H1 (cell line): ENCODE measurements at regions not wholly inside any gene's neighbourhood (a gene's known extent, or its start where the extent isn't known, plus 50 kb on each side); places are given as distances from the start of the nearest gene placed in this dataset.

Experiments
- CTCF ChIA-PET: fragments of 300-600 bp; sonication (Branson Sonifier 250); formaldehyde crosslinking; loops from one replicate; lab custom pipeline; 2021; ENCODE audit not compliant: partially characterized antibody; lab: Charles Lee
- POLR2A ChIA-PET: fragments of 300-600 bp; sonication (Branson Sonifier 250); formaldehyde crosslinking; loops from one replicate; lab custom pipeline; 2021; ENCODE audit warnings: inconsistent platforms; ENCODE audit not compliant: partially characterized antibody; lab: Charles Lee
- DNase-seq, 2 experiments: peaks; one replicate each; pipeline versions ENCODE4 v3.0.0 to v3.0.0-alpha.2; 2010 to 2022; ENCODE audit warnings: low spot score in 2 of 2, low read depth in 1 of 2, mixed read lengths in 1 of 2
- FAIRE-seq: peaks from 2 replicates; lab custom pipeline; 2011; peaks lifted over from hg19 to GRCh38; lab: Jason Lieb, UNC
- H2AFZ ChIP-seq: 2 replicates; pipeline ENCODE4 v1.8.1; 2012; ENCODE audit warnings: low read length, inconsistent platforms
- H2AK5ac ChIP-seq: 2 replicates; pipeline ENCODE4 v1.6.1; 2013; ENCODE audit warnings: low read depth, low read length
- H2BK120ac ChIP-seq: replicated peaks from 2 replicates; pipeline ENCODE3; 2013; ENCODE audit warnings: low read depth, low read length, inconsistent platforms
- H2BK12ac ChIP-seq: 2 replicates; pipeline ENCODE4 v1.6.1; 2013; ENCODE audit warnings: low read depth, low read length
- H2BK15ac ChIP-seq: 2 replicates; pipeline ENCODE4 v1.6.1; 2013; ENCODE audit warnings: low read length
- H2BK20ac ChIP-seq: 2 replicates; pipeline ENCODE4 v1.6.1; 2013; ENCODE audit warnings: low read length
- H2BK5ac ChIP-seq: 2 replicates; pipeline ENCODE4 v1.6.1; 2013; ENCODE audit warnings: low read depth, low read length
- H3K14ac ChIP-seq: 2 replicates; pipeline ENCODE4 v1.6.1; 2013; ENCODE audit warnings: inconsistent platforms; ENCODE audit not compliant: insufficient read length
- H3K18ac ChIP-seq: 2 replicates; pipeline ENCODE4 v1.6.1; 2013; ENCODE audit warnings: low read length; ENCODE audit errors: extremely low read depth
- H3K23ac ChIP-seq: 2 replicates; pipeline ENCODE4 v1.6.1; 2013; ENCODE audit warnings: inconsistent platforms; ENCODE audit not compliant: insufficient read length
- H3K23me2 ChIP-seq: 2 replicates; pipeline ENCODE4 v1.6.1; 2013; ENCODE audit warnings: low read depth, low read length
- H3K27ac ChIP-seq: 2 replicates; pipeline ENCODE4 v1.6.1; 2011; ENCODE audit warnings: low read depth, low read length, inconsistent platforms
- H3K27me3 ChIP-seq, 4 experiments: replicated peaks in 1 of 4; 1 replicate in 1 of 4; 2 replicates in 3 of 4; pipeline versions ENCODE4 v1.6.1 to v1.8.1; 2011 to 2013; ENCODE audit warnings: low read length in 3 of 4, mild to moderate bottlenecking in 3 of 4, inconsistent platforms in 2 of 4, mixed read lengths in 2 of 4, moderate library complexity in 1 of 4; ENCODE audit not compliant: control insufficient read depth in 3 of 4, insufficient read depth in 3 of 4; ENCODE audit errors: extremely low read depth in 1 of 4
- H3K36me3 ChIP-seq, 4 experiments: 2 replicates each; pipeline versions ENCODE4 v1.6.1 to v1.8.1; 2011 to 2013; ENCODE audit warnings: mild to moderate bottlenecking in 4 of 4, low read length in 3 of 4, moderate library complexity in 2 of 4, control low read depth in 1 of 4, inconsistent platforms in 1 of 4; ENCODE audit not compliant: insufficient read depth in 4 of 4, control insufficient read depth in 2 of 4
- H3K4ac ChIP-seq: replicated peaks from 2 replicates; pipeline ENCODE3; 2013; ENCODE audit warnings: low read length, low read depth, mixed read lengths, inconsistent platforms; ENCODE audit not compliant: insufficient read length
- H3K4me1 ChIP-seq, 4 experiments: replicated peaks in 1 of 4; 1 replicate in 1 of 4; 2 replicates in 3 of 4; pipeline versions ENCODE4 v1.6.1 to v1.8.1; 2011 to 2013; ENCODE audit warnings: low read length in 3 of 4, inconsistent platforms in 2 of 4, mixed read lengths in 1 of 4; ENCODE audit not compliant: insufficient read depth in 4 of 4, control insufficient read depth in 3 of 4
- H3K4me2 ChIP-seq, 2 experiments: 2 replicates each; pipeline versions ENCODE4 v1.6.1 to v1.8.1; 2011 to 2013; ENCODE audit warnings: low read depth in 2 of 2, low read length in 2 of 2, control low read depth in 1 of 2, inconsistent platforms in 1 of 2, mild to moderate bottlenecking in 1 of 2; ENCODE audit not compliant: insufficient read depth in 1 of 2
- H3K4me3 ChIP-seq, 4 experiments: fragments of 200-600, 300-600 bp in 1 of 4; sonication (generic), shearing (Covaris generic), sonication (Bioruptor Twin) in 1 of 4; 2 replicates each; pipeline versions ENCODE4 v1.5.1 to v1.8.1; 2011 to 2016; ENCODE audit warnings: low read length in 4 of 4, low read depth in 3 of 4, control low read depth in 2 of 4, inconsistent platforms in 2 of 4, mild to moderate bottlenecking in 2 of 4, mixed read lengths in 1 of 4, moderate library complexity in 1 of 4; ENCODE audit not compliant: insufficient read depth in 2 of 4; ENCODE audit errors: extremely low read depth in 1 of 4
- H3K56ac ChIP-seq: replicated peaks from 2 replicates; pipeline ENCODE3; 2013; ENCODE audit warnings: low read depth, mild to moderate bottlenecking, mixed read lengths, low read length, inconsistent platforms; ENCODE audit not compliant: insufficient read length
- H3K79me1 ChIP-seq: 2 replicates; pipeline ENCODE4 v1.6.1; 2013; ENCODE audit warnings: low read depth, low read length, control low read depth
- H3K79me2 ChIP-seq, 2 experiments: 2 replicates each; pipeline versions ENCODE4 v1.6.1 to v1.8.1; 2012 to 2013; ENCODE audit warnings: low read length in 2 of 2, mild to moderate bottlenecking in 2 of 2, inconsistent platforms in 1 of 2; ENCODE audit not compliant: insufficient read depth in 2 of 2, control insufficient read depth in 1 of 2
- H3K9ac ChIP-seq, 4 experiments: replicated peaks in 1 of 4; 1 replicate in 1 of 4; 2 replicates in 3 of 4; pipeline versions ENCODE4 v1.6.1 to v1.8.1; 2011 to 2013; ENCODE audit warnings: low read depth in 3 of 4, low read length in 3 of 4, control low read depth in 2 of 4, mild to moderate bottlenecking in 2 of 4, moderate library complexity in 2 of 4, inconsistent platforms in 1 of 4; ENCODE audit errors: extremely low read depth in 1 of 4
- H3K9me3 ChIP-seq, 2 experiments: 2 replicates each; pipeline versions ENCODE4 v1.6.1 to v1.8.1; 2012 to 2013; ENCODE audit warnings: mild to moderate bottlenecking in 2 of 2, moderate library complexity in 2 of 2, control low read depth in 1 of 2, inconsistent platforms in 1 of 2, low read depth in 1 of 2, low read length in 1 of 2, mixed read lengths in 1 of 2; ENCODE audit not compliant: insufficient read depth in 2 of 2
- H4K20me1 ChIP-seq, 2 experiments: replicated peaks in 1 of 2; 2 replicates each; pipeline versions ENCODE3 to v1.8.1; 2011 to 2013; ENCODE audit warnings: inconsistent platforms in 2 of 2, low read length in 2 of 2, mild to moderate bottlenecking in 1 of 2; ENCODE audit not compliant: insufficient read depth in 2 of 2, control insufficient read depth in 1 of 2
- H4K5ac ChIP-seq: 2 replicates; pipeline ENCODE4 v1.6.1; 2013; ENCODE audit warnings: low read length, low read depth, mixed read lengths, inconsistent platforms; ENCODE audit not compliant: insufficient read length
- H4K8ac ChIP-seq: 2 replicates; pipeline ENCODE4 v1.8.0; 2013; ENCODE audit warnings: mild to moderate bottlenecking, moderate library complexity, low read length, inconsistent platforms; ENCODE audit not compliant: insufficient read depth; ENCODE audit errors: extremely low read depth
- H4K91ac ChIP-seq: replicated peaks from 2 replicates; pipeline ENCODE3; 2013; ENCODE audit warnings: low read length, mixed read lengths, inconsistent platforms; ENCODE audit not compliant: insufficient read length
- BACH1 ChIP-seq: IDR thresholded peaks from 2 replicates; pipeline ENCODE4 v1.6.1; 2012; ENCODE audit warnings: low read length, improper control_type of control experiment
- CBX8 ChIP-seq: fragments of 300-800, 300-1000 bp; sonication (generic); IDR thresholded peaks from 2 replicates; pipeline ENCODE4 v1.7.1; 2016; ENCODE audit warnings: low read depth, low read length, borderline replicate concordance
- CEBPB ChIP-seq: IDR thresholded peaks from 2 replicates; pipeline ENCODE4 v1.6.1; 2012; ENCODE audit warnings: low read depth, low read length
- CTCF ChIP-seq, 3 experiments: IDR thresholded peaks; 1 replicate in 2 of 3; 2 replicates in 1 of 3; pipeline versions ENCODE4 v1.5.1 to v1.6.1; 2011; ENCODE audit warnings: low read length in 3 of 3, mild to moderate bottlenecking in 3 of 3, inconsistent platforms in 2 of 3, low read depth in 1 of 3, moderate library complexity in 1 of 3; ENCODE audit not compliant: insufficient read depth in 1 of 3; ENCODE audit errors: control extremely low read depth in 1 of 3
- JUND ChIP-seq: IDR thresholded peaks from 2 replicates; pipeline ENCODE4 v1.6.1; 2011; ENCODE audit warnings: mild to moderate bottlenecking, improper control_type of control experiment, low read length
- NRF1 ChIP-seq: IDR thresholded peaks from 2 replicates; pipeline ENCODE4 v1.6.1; 2011; ENCODE audit warnings: mild to moderate bottlenecking, low read depth, low read length, improper control_type of control experiment
- POLR2A ChIP-seq, 2 experiments: IDR thresholded peaks; 1 replicate in 1 of 2; 2 replicates in 1 of 2; pipeline ENCODE4 v1.6.1; 2011; ENCODE audit warnings: low read depth in 2 of 2, low read length in 2 of 2, mild to moderate bottlenecking in 2 of 2; ENCODE audit errors: control extremely low read depth in 1 of 2
- SIRT6 ChIP-seq: IDR thresholded peaks from one replicate; pipeline ENCODE4 v1.7.1; 2012; ENCODE audit warnings: low read length, inconsistent platforms
- SIX5 ChIP-seq: IDR thresholded peaks from 2 replicates; pipeline ENCODE4 v1.6.1; 2011; ENCODE audit warnings: mild to moderate bottlenecking, low read depth, low read length
- TAF7 ChIP-seq: optimal IDR thresholded peaks from 2 replicates; pipeline ENCODE3; 2011; ENCODE audit warnings: low read depth, mild to moderate bottlenecking, inconsistent platforms, low read length, moderate library complexity, borderline replicate concordance
- TBP ChIP-seq: IDR thresholded peaks from 2 replicates; pipeline ENCODE4 v1.6.1; 2011; ENCODE audit warnings: low read depth, low read length, improper control_type of control experiment
- USF2 ChIP-seq: IDR thresholded peaks from 2 replicates; pipeline ENCODE4 v1.6.1; 2011; ENCODE audit warnings: low read length, improper control_type of control experiment
- YY1 ChIP-seq: IDR thresholded peaks from 2 replicates; pipeline ENCODE4 v1.6.1; 2011; ENCODE audit warnings: low read depth, mild to moderate bottlenecking, low read length
- WGBS, 2 experiments: shearing (Covaris generic) in 1 of 2; methylation state at CpG; one replicate each; pipeline versions ENCODE4 v1.1.6 to v1.1.7; 2013 to 2015; ENCODE audit warnings: low lambda C conversion rate in 2 of 2, mixed read lengths in 2 of 2, inconsistent platforms in 1 of 2, low coverage in 1 of 2, missing lambda C conversion rate in 1 of 2; ENCODE audit not compliant: insufficient replicate concordance in 2 of 2, insufficient coverage in 1 of 2, insufficient read length in 1 of 2; ENCODE audit errors: extremely low coverage in 1 of 2, missing lambda C conversion rate in 1 of 2; 5-methylcytosine and 5-hydroxymethylcytosine counted together

- no peak overlapping the region for H4K8ac ChIP-seq
- H2BK15ac ChIP-seq, result no peak overlapping the region
- H3K4me3 ChIP-seq, result no peak overlapping the region
- H3K18ac ChIP-seq, result no peak overlapping the region
- CTCF ChIA-PET, result interaction anchor here (0.6 kb wide), 1 partner anchor 114 kb away, joined by 3 read pairs; no protein-coding TSS in a partner anchor
- no peak overlapping the region for H2BK20ac ChIP-seq
- no peaks in the 10 kb centered on the region for H3K9me3 ChIP-seq
- DNase-seq (no peak), FAIRE-seq (no peak)
- no peak overlapping the region for H3K27ac ChIP-seq
- no peak overlapping the region for H2BK120ac ChIP-seq
- no peak overlapping the region for H4K5ac ChIP-seq
- no peaks in the 10 kb centered on the region for H4K20me1 ChIP-seq
- POLR2A ChIA-PET, result no interaction called here
- H2BK12ac ChIP-seq, result no peak overlapping the region
- no peak overlapping the region for H3K56ac ChIP-seq
- H3K79me2 ChIP-seq, result no peaks in the 10 kb centered on the region
- H3K9ac ChIP-seq, result no peak overlapping the region
- no peak overlapping the region for H3K4ac ChIP-seq
- no peak overlapping the region for H4K91ac ChIP-seq
- no peak overlapping the region for H2AK5ac ChIP-seq
- H3K23me2 ChIP-seq, result no peaks in the 10 kb centered on the region
- H3K27me3 ChIP-seq, result no peaks in the 10 kb centered on the region
- H3K4me1 ChIP-seq, result no peaks in the 10 kb centered on the region
- H3K36me3 ChIP-seq, result no peaks in the 10 kb centered on the region
- H3K23ac ChIP-seq, result no peak overlapping the region
- H2BK5ac ChIP-seq, result no peak overlapping the region
- 95% methylated on average over 2 of the region's 2 CpGs; no CpG with 5 or more reads in 1 of the 2 experiments for WGBS, 2 experiments
- H3K79me1 ChIP-seq, result no peaks in the 10 kb centered on the region
- H2AFZ ChIP-seq, result no peak overlapping the region
- H3K14ac ChIP-seq, result no peak overlapping the region
- H3K4me2 ChIP-seq, result no peak overlapping the region
- TF ChIP-seq SIX5 (no peak), CEBPB (no peak), CBX8 (no peak), USF2 (no peak), TBP (no peak), YY1 (no peak), SIRT6 (no peak), JUND (no peak), CTCF (IDR thresholded peaks at IDR 0.05; ENCODE audit: control extremely low read depth in 1 of 3, insufficient read depth in 1 of 3, low read depth in 1 of 3, low read length in 3 of 3) (no peak), BACH1 (no peak), TAF7 (no peak), NRF1 (no peak), POLR2A (IDR thresholded peaks at IDR 0.05; ENCODE audit: control extremely low read depth in 1 of 2, low read depth in 2 of 2, low read length in 2 of 2) (no peak)
These were observed 168.2 kb downstream of the MFSD1 start for GRCh38 chr3:158970006-158970405.
